ENCODE measurements at regions not wholly inside any gene's neighbourhood (a gene's known extent, or its start where the extent isn't known, plus 50 kb on each side); places are given as distances from the start of the nearest gene placed in this dataset.
A peak's percentile ranks its signal among the peaks of the same experiment; 100 is the strongest.
"Not testable (repeated sequence)": the region's sequence is repeated elsewhere in the genome, so short reads cannot be mapped to it uniquely, and the experiment has no call there.

DNA sequence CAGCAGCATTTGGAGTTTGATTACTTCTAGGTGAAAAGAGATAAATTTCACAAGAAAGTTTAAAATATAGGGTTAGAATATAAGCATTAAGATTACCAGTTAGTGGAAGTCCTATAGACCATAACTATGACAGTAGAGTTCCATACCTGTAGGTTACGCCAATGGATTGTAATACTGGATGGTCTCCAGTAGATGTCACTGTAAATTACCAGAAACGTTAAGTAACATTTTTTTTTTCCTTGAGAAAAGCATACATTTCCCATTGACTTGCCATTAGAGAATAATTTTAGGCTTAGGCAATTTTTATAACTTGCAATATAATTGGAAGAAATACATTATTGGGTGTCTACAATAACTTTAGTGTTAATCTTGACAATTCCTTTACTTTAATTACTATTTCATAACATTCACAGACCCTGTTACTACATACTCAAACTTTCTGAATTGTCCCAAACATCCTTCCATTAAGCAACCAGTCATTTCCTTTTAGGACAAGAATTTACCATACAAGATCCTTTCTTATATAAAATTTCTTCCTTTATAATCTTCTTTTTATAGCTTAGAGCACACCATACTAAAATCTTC, 304.1 kb upstream of the TECRL start:
- H3K27ac ChIP-seq = no peak overlapping the region
- no peak for TF ChIP-seq ZFX (IDR thresholded peaks at IDR 0.05)
- TF ChIP-seq, protein P1, sequence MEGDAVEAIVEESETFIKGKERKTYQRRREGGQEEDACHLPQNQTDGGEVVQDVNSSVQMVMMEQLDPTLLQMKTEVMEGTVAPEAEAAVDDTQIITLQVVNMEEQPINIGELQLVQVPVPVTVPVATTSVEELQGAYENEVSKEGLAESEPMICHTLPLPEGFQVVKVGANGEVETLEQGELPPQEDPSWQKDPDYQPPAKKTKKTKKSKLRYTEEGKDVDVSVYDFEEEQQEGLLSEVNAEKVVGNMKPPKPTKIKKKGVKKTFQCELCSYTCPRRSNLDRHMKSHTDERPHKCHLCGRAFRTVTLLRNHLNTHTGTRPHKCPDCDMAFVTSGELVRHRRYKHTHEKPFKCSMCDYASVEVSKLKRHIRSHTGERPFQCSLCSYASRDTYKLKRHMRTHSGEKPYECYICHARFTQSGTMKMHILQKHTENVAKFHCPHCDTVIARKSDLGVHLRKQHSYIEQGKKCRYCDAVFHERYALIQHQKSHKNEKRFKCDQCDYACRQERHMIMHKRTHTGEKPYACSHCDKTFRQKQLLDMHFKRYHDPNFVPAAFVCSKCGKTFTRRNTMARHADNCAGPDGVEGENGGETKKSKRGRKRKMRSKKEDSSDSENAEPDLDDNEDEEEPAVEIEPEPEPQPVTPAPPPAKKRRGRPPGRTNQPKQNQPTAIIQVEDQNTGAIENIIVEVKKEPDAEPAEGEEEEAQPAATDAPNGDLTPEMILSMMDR (conservative IDR thresholded peaks at IDR 0.05) = peak; percentile 78

- TF ChIP-seq, protein P1 (conservative IDR thresholded peaks at IDR 0.05) = no peak
- TF ChIP-seq ZFX (IDR thresholded peaks at IDR 0.05) = no peak
These were observed 303.3 kb upstream of the TECRL start for GRCh38 chr4:64712590-64712989.

GRCh38 chr4:64705989-64706388, 296.7 kb upstream of the TECRL start:
- TF ChIP-seq, protein P1 (conservative IDR thresholded peaks at IDR 0.05) = no peak
- TF ChIP-seq ZFX (IDR thresholded peaks at IDR 0.05) = no peak
- no peak overlapping the region for H3K27ac ChIP-seq

More at GRCh38 chr4:64712590-64712989, 303.3 kb upstream of the TECRL start:
- no peak overlapping the region for H3K27ac ChIP-seq

DNA sequence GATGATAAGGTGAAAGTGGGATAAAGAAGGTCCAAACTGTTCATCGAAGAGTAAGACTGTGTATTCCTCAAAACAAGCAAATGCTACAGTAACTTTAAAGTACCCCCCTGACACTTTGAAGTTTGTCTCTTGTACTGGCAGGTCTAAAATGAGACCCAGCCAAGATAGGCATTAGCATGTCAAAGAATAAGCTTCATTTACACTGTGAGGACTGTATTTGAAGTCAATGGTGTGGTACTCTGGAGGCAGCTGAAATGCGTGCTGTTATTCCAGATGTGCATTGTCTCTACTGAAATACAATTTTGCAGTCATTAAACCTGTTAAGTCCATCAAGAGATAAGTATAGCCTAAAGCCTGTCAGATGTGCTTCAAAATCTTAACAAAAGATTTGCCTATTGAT, 288.9 kb upstream of the TECRL start:
- TF ChIP-seq ZFX (IDR thresholded peaks at IDR 0.05) = no peak
- TF ChIP-seq, protein P1 (conservative IDR thresholded peaks at IDR 0.05) = no peak
- H3K27ac ChIP-seq = no peak overlapping the region

DNA sequence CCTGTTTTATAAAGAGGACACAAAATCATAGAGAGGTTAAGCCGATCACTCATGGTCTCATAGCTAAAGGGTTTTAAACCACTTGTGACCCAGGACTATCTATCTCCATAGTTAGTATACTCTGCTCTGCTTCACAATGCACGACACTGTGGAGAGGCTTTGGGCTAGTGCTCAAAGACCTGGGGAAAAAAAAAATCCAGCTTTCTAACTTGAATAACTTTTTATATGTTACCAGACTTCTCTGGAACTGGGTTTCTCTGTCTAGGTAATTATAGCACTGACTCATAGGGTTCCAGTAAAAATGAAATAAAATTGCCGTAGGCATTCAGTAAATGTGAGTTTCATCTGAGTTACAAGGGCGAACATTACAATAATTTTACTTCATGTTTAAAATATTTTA, 273.7 kb upstream of the TECRL start:
- TF ChIP-seq, protein P1 (conservative IDR thresholded peaks at IDR 0.05) = no peak
- no peak for TF ChIP-seq ZFX (IDR thresholded peaks at IDR 0.05)

DNA sequence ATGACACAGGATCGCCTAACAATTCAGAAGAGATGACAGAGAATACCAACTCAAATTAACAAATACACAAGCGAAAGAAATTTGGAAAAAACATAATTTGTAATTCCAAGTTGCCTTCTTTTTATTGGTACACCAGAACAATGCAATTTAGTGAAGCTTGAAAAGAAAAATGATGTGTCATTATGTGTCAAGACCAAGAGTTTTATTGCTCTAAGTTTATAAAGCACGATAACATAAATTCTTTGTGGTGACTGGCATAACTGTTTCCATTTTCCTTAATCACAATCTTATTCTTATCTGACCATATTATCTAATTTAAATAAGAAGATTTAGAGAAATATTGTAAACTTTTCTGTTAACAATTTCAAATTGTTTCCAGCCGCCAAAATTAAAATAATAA, 273.2 kb upstream of the TECRL start:
- no peak overlapping the region for H3K27ac ChIP-seq
- TF ChIP-seq, protein P1 (conservative IDR thresholded peaks at IDR 0.05) = no peak
- TF ChIP-seq ZFX (IDR thresholded peaks at IDR 0.05) = no peak

More for the DNA sequence above, 273.7 kb upstream of the TECRL start:
- H3K27ac ChIP-seq = no peak overlapping the region

DNA sequence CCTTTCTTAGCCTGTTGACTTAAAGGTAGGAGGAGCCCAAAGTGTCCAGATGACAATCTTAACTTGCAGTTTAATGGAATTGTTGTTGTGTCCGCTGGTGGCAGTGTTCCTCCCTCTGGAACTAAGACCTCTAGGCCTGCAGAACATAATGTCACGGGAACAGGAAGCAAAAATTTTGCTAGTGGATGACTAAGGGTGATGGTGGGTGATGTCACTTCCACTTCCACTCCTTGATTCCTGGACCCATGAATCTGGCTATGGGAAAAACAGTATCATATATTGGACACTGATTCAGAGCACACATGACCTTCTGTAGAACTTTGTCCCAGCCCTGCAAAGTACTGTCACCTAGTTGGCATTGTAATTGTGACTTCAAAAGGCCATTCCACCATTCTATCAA, 263.9 kb upstream of the TECRL start:
- not testable (repeated sequence) for H3K27ac ChIP-seq

DNA sequence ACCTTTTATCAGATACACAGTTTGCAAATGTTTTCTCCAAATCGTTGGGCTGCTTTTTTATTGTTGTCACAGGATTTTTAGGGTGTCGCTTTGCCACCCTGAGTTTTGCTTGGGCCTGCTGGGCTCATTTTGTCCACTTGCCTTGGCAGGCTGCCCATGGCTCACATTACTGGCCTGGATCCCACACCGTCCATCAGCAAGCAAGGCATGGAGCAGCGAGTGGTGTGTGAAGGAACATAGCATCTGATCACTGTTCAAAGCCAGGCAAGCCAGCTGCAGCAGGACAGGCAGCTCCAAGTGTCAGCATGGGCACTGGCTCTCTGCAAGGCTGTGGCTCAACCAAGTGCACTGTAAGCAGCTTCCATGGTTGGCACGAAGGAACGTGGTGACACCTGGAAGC, 261.4 kb upstream of the TECRL start:
- TF ChIP-seq ZFX (IDR thresholded peaks at IDR 0.05) = no peak
- TF ChIP-seq, protein P1 (conservative IDR thresholded peaks at IDR 0.05) = no peak
- H3K27ac ChIP-seq = no peak overlapping the region
